Hematopoietic multipotent progenitor cell (in vitro differentiated cells): ENCODE measurements at regions not wholly inside any gene's neighbourhood (a gene's known extent, or its start where the extent isn't known, plus 50 kb on each side); places are given as distances from the start of the nearest gene placed in this dataset.
A peak's percentile ranks its signal among the peaks of the same experiment; 100 is the strongest.
"Not testable (repeated sequence)": the region's sequence is repeated elsewhere in the genome, so short reads cannot be mapped to it uniquely, and the experiment has no call there.

Experiments used
- DNase-seq, 3 donors: peaks; one replicate each; pipeline ENCODE4 v3.0.0-alpha.2; 2011 to 2015; ENCODE audit warnings: low read depth in 2 of 3, low spot score in 2 of 3

DNA sequence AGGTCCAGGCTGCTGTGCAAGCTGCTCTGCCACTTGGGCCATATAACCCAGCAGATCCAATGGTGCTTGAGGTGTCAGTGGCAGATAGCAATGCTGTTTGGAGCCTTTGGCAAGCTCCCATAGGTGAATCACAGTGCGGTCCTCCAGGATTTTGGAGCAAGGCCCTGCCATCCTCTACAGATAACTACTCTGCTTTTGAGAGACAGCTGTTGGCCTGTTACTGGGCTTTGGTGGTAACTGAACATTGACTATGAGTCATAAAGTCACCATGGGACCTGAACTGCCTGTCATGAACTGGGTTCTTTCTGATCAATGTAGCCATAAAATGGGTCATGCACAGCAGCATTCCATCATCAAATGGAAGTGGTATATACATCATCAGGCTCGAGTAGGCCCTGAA, 92.0 kb upstream of the IGLL5 start:
- not testable (repeated sequence) for DNase-seq

DNA sequence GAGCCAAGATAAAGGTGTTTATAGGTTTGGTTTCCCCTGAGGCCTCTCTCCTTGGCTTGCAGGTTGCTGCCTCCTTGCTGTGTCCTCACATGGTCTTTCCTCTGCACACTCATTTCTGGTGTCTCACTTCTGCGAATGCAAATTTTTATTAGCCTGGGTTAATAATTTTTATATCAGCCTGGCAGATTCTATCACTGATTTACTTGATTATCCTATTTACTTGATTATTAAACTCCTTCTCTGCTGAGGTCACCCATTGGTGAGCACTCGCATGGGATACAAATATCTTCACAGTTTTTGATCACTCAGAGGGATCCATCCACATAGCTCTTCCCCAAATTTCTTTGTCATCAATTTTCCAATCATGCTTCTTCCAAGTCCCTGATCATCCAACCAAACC, 90.9 kb upstream of the IGLL5 start:
- DNase-seq = no peak

DNA sequence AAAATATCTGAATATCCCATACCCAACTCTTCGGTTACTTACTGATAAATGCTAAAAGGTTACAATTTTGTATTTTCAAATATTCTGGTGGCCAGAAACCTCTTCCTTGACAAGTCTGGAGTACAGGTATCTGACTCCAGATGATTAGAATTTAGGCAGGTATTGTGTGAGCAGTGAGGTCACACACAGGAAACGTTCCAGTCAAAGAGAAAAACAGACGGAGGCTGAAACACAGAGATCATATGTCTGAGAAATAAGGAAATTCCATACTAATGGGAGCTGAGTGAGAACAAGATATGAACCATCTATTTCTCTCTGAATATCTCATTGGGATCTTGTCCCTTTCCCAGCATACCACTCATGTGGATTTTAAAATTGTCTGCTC, 89.4 kb upstream of the IGLL5 start:
- no peak for DNase-seq

DNA sequence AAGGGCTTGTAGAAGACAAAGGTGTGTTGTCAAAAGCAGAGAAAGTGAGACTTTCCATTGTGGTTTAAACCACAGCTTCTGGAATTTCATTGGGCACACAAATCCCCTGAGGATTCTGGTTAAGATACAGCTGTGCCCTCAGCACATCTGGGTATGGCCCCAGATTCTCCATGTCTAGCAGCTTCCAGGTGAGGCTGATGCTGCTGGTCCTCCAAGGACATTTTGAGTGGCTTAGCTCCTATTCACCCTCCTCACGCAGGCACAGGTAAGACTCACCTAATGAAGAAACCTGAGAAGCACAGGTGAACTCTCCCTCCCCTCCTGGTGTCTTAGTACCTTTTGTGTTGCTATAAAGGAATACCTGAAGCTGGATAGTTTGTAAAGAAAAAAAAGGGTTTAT, 88.9 kb upstream of the IGLL5 start:
- no peak for DNase-seq

DNA sequence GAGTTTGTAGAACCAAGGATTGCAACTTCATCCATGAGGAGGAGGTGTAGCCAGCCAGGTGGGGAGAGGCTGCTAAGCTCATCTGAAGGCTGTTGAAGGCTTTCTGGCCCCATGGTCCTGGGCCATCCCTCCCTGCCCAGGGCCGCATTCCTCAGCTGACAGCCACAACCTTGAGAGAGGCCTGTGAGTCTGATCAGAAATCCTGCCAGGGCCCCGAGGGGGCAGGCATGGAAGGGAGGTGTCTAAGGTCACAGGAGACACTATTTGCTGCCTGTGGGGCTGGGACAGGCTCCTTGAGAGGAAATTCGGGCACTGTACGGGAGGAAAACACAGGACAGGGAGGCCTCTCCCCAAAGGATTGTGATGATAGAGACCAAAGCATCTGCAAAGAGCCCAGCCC, 88.1 kb upstream of the IGLL5 start:
- DNase-seq = no peak

DNA sequence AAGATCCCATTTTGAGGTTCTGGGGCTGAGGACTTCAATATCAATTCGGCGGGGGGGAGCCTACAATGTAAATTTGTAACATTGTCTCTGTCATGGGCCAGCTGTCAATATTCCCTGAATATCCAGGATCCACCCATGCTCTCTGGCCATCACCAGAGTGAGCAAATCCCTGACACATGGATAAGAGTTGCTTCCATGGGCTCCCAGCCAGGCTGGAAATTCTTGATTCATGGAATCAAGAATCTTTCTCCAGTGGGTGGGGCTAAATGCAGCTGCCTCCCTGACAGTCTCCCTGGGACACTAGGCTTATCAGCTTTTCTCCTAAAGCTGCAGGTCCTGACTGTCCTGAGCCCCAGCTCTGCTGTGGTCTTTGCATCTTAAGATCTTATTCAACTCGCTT, 86.9 kb upstream of the IGLL5 start:
- DNase-seq = no peak

DNA sequence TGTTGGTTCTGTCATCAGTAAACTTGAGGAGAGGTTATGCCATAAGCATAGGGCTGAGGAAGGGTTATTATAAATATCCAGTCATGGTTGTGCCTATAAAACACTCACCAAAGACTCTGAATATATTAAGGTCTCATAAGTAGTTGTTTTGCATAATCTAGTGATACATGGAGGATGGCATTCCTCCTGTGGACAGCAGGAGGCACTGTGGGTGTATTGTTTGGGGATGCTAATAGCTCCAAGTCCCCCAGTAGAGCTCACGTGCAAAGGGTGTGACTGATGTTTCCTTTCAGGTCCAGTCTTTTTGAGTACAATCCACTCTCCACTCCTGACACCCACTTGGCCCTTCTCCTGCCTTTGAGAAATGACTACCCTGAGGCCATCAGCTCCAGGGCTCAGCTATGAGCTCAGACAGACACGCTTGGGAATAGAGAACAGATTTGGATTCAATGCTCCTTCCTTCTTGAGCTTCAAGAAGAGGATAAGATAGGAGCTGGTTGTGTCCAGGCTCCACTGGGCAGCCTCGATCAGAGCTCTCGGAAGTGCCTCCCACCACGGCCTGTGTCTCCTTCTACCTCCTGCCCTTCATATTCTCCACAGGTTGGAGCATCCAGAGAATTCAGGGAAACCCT, 85.2 kb upstream of the IGLL5 start:
- peak in 2 of 3 donors; percentile 31 to 34 for DNase-seq

DNA sequence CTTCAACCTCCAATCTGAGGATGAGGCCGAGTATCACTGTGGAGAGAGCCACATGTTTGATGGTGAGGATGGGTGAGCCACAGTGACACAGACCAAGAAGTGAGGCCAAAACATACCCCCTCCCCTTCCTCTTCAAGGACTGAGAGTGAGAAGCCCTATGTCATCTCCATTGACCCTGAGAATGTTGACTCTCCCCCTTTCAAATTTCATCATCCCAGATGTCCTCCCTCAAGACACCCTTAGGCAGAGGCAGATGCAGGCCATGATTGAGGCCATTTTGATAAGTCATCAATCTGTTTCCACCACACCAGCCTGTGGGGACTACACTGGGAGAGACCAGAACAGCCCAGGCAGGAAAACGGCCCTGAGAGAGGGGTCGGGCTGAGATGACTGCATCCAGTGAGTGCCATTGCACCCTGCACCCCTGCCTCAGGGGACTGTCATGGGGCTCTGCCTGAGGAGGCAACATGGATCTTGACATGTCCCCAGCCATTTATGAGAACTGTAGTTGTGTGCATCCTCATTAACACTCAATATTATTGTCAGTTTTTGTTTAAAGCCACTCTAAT, 84.2 kb upstream of the IGLL5 start:
- no peak for DNase-seq

DNA sequence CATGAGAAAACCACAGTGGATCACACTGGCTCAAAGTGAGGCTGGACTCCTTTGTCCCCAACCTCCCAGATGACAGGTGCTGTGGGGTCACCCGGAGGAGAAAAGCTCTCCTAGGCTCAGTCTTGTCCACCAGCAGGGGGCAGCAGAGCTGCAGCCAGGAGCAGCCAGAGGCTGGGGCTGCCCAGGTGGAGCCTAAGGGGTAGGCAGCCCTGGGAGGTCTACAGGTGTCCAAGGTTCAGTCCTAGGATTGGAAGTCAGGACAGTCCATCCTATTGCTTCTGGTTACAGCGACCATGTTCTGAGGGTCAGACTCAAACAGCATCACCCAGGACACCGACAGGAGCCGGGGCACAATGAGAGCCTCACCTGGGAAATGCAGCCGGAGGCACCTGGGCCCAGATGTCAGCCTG, 77.6 kb upstream of the IGLL5 start:
- DNase-seq = peak; percentile 58 to 79 (median 72)

DNA sequence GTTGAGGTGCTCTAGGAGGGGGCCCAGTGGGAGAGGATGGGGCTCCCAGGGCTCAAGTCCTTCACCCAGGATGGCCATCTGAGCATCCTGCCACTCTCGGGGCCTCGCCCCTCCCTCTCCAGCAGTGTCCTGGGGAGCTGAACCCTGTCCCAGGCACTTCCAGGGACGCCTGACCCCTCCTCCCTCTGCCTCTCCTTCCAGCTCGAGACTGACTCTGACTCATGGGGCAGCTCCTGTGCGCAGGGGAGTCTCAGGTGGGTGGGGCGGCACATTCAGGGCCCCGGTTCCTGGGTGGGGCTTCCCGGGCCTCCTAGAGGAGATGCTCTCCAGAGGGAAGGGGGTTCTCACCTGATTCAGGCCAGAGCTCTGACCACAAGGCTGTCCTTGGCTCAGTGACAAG, 77.1 kb upstream of the IGLL5 start:
- no peak for DNase-seq

DNA sequence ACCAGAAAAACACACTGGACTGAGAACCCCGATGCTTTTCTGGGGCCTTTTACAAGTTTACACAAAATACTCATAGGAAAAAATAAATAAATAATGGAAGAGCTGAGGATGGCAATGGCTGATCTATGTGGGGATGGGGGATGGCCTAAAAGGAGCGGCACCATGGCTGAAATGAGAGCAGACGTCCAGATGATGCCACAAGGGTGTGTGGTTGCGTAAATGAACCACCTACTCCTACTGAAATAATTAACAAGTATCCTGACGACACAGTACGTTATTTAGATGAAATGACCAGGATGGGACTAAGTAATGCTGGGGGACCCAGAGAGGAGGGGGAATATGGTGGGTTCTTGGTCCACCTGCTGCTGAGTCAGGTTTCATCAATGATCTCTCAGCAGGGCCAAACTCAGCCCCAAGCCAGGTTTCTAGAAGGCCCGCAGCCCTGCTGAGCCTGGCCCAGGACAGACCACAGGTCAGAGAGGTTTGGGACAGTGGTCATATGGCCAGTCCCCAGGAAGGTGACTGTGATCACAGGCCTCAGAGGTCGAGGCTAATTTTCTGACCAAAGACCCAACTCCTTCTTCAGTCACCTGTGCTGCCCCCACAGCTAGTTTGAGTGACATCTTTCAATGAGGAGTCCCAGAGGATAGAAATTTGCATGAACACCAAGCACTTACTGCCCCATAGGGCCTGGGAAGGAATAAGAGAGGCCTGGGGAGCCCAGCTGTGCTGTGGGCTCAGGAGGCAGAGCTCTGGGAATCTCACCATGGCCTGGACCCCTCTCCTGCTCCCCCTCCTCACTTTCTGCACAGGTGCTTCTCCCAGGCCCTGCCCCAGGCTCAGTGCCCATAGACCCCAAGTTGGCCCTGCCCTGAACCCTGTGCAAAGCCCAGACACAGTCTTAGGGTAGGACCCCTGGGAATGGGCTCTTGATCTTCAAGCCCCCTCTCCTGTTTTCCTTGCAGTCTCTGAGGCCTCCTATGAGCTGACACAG, 76.3 kb upstream of the IGLL5 start:
- no peak for DNase-seq

DNA sequence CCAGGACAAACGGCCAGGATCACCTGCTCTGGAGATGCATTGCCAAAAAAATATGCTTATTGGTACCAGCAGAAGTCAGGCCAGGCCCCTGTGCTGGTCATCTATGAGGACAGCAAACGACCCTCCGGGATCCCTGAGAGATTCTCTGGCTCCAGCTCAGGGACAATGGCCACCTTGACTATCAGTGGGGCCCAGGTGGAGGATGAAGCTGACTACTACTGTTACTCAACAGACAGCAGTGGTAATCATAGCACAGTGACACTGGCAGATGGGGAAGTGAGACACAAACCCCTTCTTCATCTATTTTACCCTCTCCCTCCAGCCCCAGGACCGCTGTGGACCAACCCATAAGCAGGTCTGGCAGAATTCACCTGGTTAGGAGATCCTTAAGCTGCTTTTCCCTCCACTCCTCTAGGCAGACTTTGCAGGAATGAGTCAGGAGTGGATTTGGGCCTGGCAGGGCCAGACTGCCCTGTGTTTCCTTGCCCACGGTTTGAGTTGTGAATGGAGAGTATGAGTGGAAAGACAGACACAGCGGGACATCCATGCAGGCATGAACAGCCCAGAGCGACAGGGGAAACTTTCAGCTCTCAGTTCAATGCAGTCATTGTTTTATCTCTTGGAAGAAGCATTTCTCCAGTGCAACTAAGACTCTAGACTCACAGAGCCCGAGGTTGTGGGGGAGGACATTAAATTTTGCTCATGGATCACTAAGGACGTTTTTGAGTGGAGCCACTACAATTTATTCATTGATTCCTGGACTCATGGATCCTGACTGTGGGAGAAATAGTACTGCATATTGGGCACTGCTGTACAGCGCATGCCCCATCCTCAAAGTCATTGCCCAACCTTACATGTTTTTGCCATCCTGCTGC, 75.3 kb upstream of the IGLL5 start:
- DNase-seq = no peak

DNA sequence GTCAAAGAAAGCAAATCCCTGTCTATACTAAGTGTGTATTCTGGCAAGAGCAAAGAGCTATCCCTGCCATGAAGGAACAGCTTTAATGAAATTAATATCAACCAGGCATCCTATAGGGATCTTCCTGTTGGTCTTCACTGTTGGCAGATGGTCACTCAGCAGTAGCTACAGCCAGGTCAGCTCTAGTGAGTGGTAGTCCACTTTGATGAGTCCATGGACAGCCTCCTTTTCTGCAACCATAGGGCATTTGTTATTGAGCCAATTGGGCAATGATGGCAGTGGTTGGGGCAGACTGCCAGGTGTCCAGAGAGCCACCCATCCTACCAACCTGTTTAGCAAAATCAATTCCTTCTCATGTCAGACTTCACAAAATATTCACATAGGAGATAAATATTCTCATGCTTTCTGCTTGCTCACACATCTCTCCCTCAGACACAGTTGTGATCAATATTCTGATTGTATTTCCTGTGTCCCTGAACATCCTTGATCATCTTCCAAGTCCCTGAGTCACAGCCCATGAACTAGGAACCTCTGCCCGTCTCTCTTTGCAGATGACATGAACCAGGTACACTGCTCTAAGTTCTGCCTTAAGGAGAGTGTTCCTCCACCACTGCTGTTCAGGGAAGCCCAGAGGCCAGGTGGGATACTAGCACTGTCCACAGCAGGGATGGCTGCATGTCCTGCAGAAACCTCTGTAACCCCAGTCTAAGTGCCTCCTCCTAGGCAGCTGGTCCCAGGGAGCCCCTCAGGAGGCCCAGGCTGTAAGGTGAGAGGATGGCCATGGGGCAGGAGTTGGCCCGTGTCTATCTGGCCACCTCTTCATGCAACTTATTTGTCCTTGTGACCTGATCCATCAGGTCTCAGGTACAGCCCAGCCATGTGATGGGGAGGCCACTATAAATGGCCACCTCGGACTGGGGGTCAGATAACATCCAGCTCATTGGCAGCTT, 74.2 kb upstream of the IGLL5 start:
- DNase-seq = no peak

DNA sequence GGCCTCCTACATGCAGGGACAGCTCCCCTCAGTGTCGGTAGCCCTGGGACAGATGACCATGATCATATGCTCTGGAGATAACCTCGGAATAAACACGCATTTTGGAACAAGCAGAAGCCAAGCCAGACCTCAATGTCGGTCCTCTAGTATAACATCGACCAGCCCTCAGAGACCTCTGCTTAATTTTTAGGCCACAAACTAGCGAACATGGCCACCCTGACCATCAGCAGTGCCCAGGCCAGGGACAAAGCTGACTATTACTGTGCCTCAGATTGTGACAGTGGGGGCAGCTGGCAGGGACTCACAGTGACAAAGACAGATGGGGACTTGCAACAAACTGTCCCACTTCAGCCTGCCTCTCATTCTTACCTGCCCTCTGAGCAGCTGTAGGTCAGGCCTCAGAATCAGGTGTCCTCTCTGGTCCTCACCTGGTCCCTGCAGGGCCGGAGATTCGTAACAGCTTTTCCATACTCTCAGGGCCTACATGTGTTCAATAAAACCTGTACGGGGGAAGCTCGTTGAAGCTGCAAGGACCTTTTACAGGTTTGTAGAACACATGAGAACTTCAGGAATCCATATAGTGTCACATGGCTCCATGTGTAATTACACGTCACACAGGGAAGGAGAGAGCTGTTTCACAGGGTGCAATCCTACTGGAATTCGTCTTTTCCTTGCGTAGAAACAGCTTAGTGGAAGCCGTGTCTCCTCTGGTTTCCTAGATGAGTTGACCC, 72.8 kb upstream of the IGLL5 start:
- DNase-seq = no peak

DNA sequence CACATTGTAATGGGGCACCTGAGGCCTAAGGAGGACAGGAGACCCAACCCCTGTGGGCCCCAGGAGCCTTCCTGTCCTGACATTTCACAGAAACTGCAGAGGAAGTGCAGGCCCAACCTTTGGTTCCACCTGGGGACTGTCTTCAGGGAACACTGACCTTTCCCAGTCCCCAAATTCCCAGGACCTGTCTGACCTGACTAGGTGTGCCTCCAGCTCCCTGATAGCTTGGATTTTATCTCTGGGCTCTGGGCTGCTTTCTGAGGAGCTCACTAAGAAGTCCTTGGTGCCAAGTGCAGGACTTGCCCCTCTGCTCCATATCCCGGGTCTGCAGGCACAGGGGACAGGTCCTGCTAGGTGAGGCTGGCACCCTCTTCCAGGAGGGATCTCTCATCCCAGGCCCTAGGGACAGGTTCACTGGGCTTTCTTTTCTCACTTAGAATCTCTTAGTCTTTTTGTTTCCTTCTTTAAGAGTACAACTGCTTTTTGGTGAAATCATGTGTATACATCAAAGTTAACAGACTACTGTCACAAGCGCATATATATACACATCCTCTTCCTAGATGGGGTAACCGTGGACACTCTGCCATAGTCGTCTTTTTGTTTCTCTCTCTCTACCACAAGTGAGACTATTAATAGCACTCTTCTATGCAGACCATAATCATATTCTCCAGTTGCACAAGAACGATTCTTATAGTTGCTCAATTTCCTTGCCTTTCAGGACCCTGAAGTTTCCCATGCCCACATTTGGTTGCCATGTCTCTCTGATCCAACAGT, 72.0 kb upstream of the IGLL5 start:
- DNase-seq = no peak

DNA sequence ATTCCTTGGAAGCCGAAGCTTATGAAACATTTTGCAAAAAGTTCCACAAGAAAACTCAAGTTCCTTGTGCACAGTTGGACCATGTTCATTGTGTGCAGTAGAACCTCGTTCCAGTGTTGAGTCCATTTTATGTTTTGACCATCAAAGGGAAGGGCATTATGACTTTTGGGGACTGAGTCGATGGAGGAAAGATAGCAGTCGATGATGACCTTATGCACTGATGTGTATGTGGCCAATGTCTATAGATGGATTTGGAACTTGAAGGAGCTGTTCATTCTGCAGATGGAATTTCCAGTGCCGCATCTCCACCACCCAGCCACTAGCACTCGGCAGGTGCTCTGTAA, 71.5 kb upstream of the IGLL5 start:
- DNase-seq = no peak

DNA sequence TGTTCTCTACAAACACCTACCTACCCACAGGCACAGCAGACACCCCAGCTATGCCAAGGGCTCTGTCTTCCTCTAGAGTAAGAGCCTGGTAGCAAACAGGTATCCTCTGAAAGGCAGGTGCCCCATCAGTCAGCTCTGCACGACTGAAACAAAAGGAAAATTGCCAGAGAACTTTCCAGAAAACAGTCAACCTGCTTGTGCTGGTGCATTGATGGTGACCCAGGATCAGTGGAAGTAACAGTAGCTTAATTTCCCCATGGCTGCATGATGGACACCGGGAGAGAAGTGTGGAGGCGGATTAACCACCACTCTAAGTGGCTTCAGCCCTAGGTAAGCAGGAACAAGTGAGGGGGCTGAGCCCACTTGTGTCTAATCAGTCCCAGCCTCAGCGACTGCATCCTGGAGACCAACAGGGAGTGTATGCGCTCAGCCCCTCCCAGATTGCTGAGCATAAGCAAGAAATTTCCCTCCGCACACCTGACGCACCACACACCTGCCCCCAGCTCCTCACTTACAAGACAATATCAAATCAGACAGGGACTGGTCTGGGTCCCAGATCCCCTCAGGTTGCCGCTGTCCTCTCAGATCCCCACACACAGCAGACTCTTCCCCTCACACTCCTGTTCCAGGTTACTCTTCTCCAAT, 70.7 kb upstream of the IGLL5 start:
- DNase-seq = no peak
